ENCODE measurements at regions not wholly inside any gene's neighbourhood (a gene's known extent, or its start where the extent isn't known, plus 50 kb on each side); places are given as distances from the start of the nearest gene placed in this dataset.
"Not testable (repeated sequence)": the region's sequence is repeated elsewhere in the genome, so short reads cannot be mapped to it uniquely, and the experiment has no call there.

GRCh38 chr5:63249960-63250359 lies 671.3 kb downstream of the LRRC70 start:
- intact Hi-C loops (cut with micrococcal nuclease): no loop called here
- DNase-seq (no peak), ATAC-seq (no peak)

- ATAC-seq: no peak
- intact Hi-C loops (cut with micrococcal nuclease): no loop called here
- no peak for DNase-seq
Observed at GRCh38 chr5:63247651-63248050, 669.0 kb downstream of the LRRC70 start.

GRCh38 chr5:63245271-63245670 lies 666.7 kb downstream of the LRRC70 start:
- intact Hi-C loops (cut with micrococcal nuclease): no loop called here
- no peak for ATAC-seq
- DNase-seq: no peak

- ATAC-seq (no peak), DNase-seq (no peak)
- intact Hi-C loops (cut with micrococcal nuclease): no loop called here
Observed at GRCh38 chr5:63240063-63240755, 661.6 kb downstream of the LRRC70 start.

- DNase-seq: no peak
- no peak for ATAC-seq
- intact Hi-C loops (cut with micrococcal nuclease): no loop called here
Observed at GRCh38 chr5:63233911-63234310, 655.3 kb downstream of the LRRC70 start.

GRCh38 chr5:63233361-63233760 lies 654.7 kb downstream of the LRRC70 start:
- intact Hi-C loops (cut with micrococcal nuclease): no loop called here
- DNase-seq: no peak
- ATAC-seq: no peak

- no peak for DNase-seq
- intact Hi-C loops (cut with micrococcal nuclease): no loop called here
- ATAC-seq: no peak
Observed at GRCh38 chr5:63230754-63231153, 652.1 kb downstream of the LRRC70 start.

- DNase-seq (no peak), ATAC-seq (no peak)
- intact Hi-C loops (cut with micrococcal nuclease): no loop called here
Observed at GRCh38 chr5:63228154-63228553, 649.5 kb downstream of the LRRC70 start.

- no peak for DNase-seq
- no peak for ATAC-seq
- intact Hi-C loops (cut with micrococcal nuclease): no loop called here
Observed at GRCh38 chr5:63220244-63220643, 641.6 kb downstream of the LRRC70 start.

- ATAC-seq: no peak
- DNase-seq: no peak
- intact Hi-C loops (cut with micrococcal nuclease): no loop called here
Observed at GRCh38 chr5:63217422-63217821, 638.8 kb downstream of the LRRC70 start.

GRCh38 chr5:63213256-63213655 lies 634.6 kb downstream of the LRRC70 start:
- DNase-seq (no peak), ATAC-seq (no peak)
- intact Hi-C loops (cut with micrococcal nuclease): no loop called here

- intact Hi-C loops (cut with micrococcal nuclease): no loop called here
- ATAC-seq (no peak), DNase-seq (no peak)
Observed at GRCh38 chr5:63211448-63212132, 633.0 kb downstream of the LRRC70 start.

- intact Hi-C loops (cut with micrococcal nuclease): no loop called here
- ATAC-seq (no peak), DNase-seq (no peak)
Observed at GRCh38 chr5:63205976-63206375, 627.4 kb downstream of the LRRC70 start.

GRCh38 chr5:63201738-63202137 lies 623.1 kb downstream of the LRRC70 start:
- intact Hi-C loops (cut with micrococcal nuclease): no loop called here
- ATAC-seq (no peak), DNase-seq (no peak)

- ATAC-seq: no peak
- intact Hi-C loops (cut with micrococcal nuclease): no loop called here
- DNase-seq: no peak
Observed at GRCh38 chr5:63194126-63194525, 615.5 kb downstream of the LRRC70 start.

GRCh38 chr5:63180190-63180589 lies 601.6 kb downstream of the LRRC70 start:
- intact Hi-C loops (cut with micrococcal nuclease); ATAC-seq; DNase-seq: not testable (repeated sequence)

GRCh38 chr5:63175850-63176249 lies 597.2 kb downstream of the LRRC70 start:
- intact Hi-C loops (cut with micrococcal nuclease): no loop called here
- ATAC-seq (no peak), DNase-seq (no peak)

GRCh38 chr5:63170486-63170885 lies 591.9 kb downstream of the LRRC70 start:
- intact Hi-C loops (cut with micrococcal nuclease): no loop called here
- DNase-seq: no peak
- no peak for ATAC-seq

- DNase-seq (no peak), ATAC-seq (no peak)
- intact Hi-C loops (cut with micrococcal nuclease): no loop called here
Observed at GRCh38 chr5:63164838-63165535, 586.4 kb downstream of the LRRC70 start.

- intact Hi-C loops (cut with micrococcal nuclease): no loop called here
- ATAC-seq (no peak), DNase-seq (no peak)
Observed at GRCh38 chr5:63164339-63164738, 585.7 kb downstream of the LRRC70 start.

GRCh38 chr5:63155310-63155631 lies 576.7 kb downstream of the LRRC70 start:
- ATAC-seq (no peak), DNase-seq (no peak)
- intact Hi-C loops (cut with micrococcal nuclease): no loop called here
